ENCODE measurements at regions not wholly inside any gene's neighbourhood (a gene's known extent, or its start where the extent isn't known, plus 50 kb on each side); places are given as distances from the start of the nearest gene placed in this dataset.

DNA sequence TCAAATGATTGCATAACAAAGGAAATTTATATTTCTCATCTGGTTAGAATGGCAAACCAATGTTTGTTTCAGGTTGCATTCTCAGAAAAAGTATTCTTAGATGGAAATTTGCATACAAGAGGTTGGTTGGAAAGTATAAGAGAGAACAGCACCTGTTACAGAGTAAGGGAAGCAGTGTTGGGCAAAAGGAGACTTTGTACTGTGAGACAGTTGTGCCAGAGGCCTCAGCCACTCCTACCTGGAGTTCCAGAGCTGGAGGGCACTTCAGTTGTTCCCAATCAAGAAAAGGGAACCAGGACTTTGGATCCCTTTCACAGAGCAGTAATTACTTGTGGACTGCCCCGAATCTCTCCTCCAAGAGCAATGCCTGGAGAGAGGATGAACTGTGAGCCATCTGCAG lies 81.8 kb downstream of the SPRY2 start:
- no peak for TF ChIP-seq POLR2A (IDR thresholded peaks at IDR 0.05)
- TF ChIP-seq, protein P1, sequence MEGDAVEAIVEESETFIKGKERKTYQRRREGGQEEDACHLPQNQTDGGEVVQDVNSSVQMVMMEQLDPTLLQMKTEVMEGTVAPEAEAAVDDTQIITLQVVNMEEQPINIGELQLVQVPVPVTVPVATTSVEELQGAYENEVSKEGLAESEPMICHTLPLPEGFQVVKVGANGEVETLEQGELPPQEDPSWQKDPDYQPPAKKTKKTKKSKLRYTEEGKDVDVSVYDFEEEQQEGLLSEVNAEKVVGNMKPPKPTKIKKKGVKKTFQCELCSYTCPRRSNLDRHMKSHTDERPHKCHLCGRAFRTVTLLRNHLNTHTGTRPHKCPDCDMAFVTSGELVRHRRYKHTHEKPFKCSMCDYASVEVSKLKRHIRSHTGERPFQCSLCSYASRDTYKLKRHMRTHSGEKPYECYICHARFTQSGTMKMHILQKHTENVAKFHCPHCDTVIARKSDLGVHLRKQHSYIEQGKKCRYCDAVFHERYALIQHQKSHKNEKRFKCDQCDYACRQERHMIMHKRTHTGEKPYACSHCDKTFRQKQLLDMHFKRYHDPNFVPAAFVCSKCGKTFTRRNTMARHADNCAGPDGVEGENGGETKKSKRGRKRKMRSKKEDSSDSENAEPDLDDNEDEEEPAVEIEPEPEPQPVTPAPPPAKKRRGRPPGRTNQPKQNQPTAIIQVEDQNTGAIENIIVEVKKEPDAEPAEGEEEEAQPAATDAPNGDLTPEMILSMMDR (IDR thresholded peaks at IDR 0.05), result no peak
- TF ChIP-seq POLR2AphosphoS5 (IDR thresholded peaks at IDR 0.05), result no peak
- no peak for TF ChIP-seq EP300 (IDR thresholded peaks at IDR 0.05; ENCODE audit: low read depth)

Data from transverse colon (tissue), 4 donors.